HepG2 (cell line): ENCODE measurements at regions not wholly inside any gene's neighbourhood (a gene's known extent, or its start where the extent isn't known, plus 50 kb on each side); places are given as distances from the start of the nearest gene placed in this dataset.

Source experiments
- ATAC-seq: fragments of 200-7000 bp; cut with Tn5 transposase; 3 replicates; pipeline ENCODE4 v1.9.1; 2020; ENCODE audit warnings: mild to moderate bottlenecking, moderate library complexity
- BruUV-seq: library from RNA; stranded (reverse); fragments of 400-500 nt; replicated peaks from 2 replicates; lab custom pipeline; 2021; lab: Mats Ljungman, UMichigan
- CTCF ChIA-PET: fragments of 300-600 bp; formaldehyde crosslinking; extraction: SDS; loops from one replicate; lab custom pipeline; 2021; ENCODE audit warnings: low total read pairs, inconsistent platforms, low intra/inter-chr PET ratio; lab: Yijun Ruan, JAX
- POLR2A ChIA-PET: fragments of 350-600 bp; sonication (Branson Sonifier 250); formaldehyde crosslinking; loops from one replicate; lab custom pipeline; 2020; ENCODE audit warnings: antibody characterized with exemption, inconsistent platforms; lab: Yijun Ruan, JAX
- DNase-seq: peaks from one replicate; pipeline ENCODE4 v3.0.0-alpha.2; 2015; ENCODE audit warnings: low spot score
- FAIRE-seq: peaks from 3 replicates; lab custom pipeline; 2011; peaks lifted over from hg19 to GRCh38; lab: Jason Lieb, UNC
- H2AFZ ChIP-seq: one replicate; pipeline ENCODE4 v1.6.1; 2011; ENCODE audit warnings: low read length, inconsistent platforms
- H3K27ac ChIP-seq: fragments of 300-600 bp; 3 replicates; pipeline ENCODE4 v1.8.0; 2011; ENCODE audit warnings: mixed run types, mild to moderate bottlenecking, mixed read lengths, low read length, inconsistent platforms; ENCODE audit not compliant: insufficient read depth; ENCODE audit errors: extremely low read length
- H3K27me3 ChIP-seq, 2 experiments: fragments of 200-600 bp in 1 of 2; 2 replicates in 1 of 2; 3 replicates in 1 of 2; pipeline versions ENCODE4 v1.6.0 to v1.8.0; 2011; ENCODE audit warnings: low read length in 2 of 2, mild to moderate bottlenecking in 2 of 2, moderate library complexity in 2 of 2, inconsistent platforms in 1 of 2; ENCODE audit not compliant: insufficient read depth in 2 of 2, control insufficient read depth in 1 of 2
- H3K36me3 ChIP-seq, 2 experiments: fragments of 200-600 bp in 1 of 2; replicated peaks in 1 of 2; 2 replicates in 1 of 2; 3 replicates in 1 of 2; pipeline versions ENCODE4 v1.5.1 to v1.8.0; 2011; ENCODE audit warnings: low read length in 2 of 2, inconsistent platforms in 1 of 2; ENCODE audit not compliant: insufficient read depth in 2 of 2, control insufficient read depth in 1 of 2
- H3K4me1 ChIP-seq: 2 replicates; pipeline ENCODE4 v1.5.1; 2012; ENCODE audit warnings: low read length, inconsistent platforms; ENCODE audit not compliant: insufficient read depth
- H3K4me2 ChIP-seq: 2 replicates; pipeline ENCODE4 v1.6.0; 2011; ENCODE audit warnings: low read depth, low read length, inconsistent platforms
- H3K4me3 ChIP-seq, 3 experiments: fragments of 200-600 bp in 1 of 3; sonication (generic), shearing (Covaris generic) in 1 of 3; replicated peaks in 1 of 3; 2 replicates each; pipeline ENCODE4 v1.5.1; 2011 to 2016; ENCODE audit warnings: low read length in 3 of 3, inconsistent platforms in 2 of 3, low read depth in 2 of 3, mild to moderate bottlenecking in 2 of 3, control low read depth in 1 of 3, mixed read lengths in 1 of 3; ENCODE audit not compliant: insufficient read depth in 1 of 3
- H3K79me2 ChIP-seq: one replicate; pipeline ENCODE4 v1.6.1; 2011; ENCODE audit warnings: low read length, inconsistent platforms; ENCODE audit not compliant: insufficient read depth
- H3K9ac ChIP-seq: 2 replicates; pipeline ENCODE4 v1.6.0; 2011; ENCODE audit warnings: mild to moderate bottlenecking, low read depth, low read length, inconsistent platforms; ENCODE audit not compliant: insufficient read depth
- H3K9me3 ChIP-seq: 2 replicates; pipeline ENCODE4 v1.5.1; 2012; ENCODE audit warnings: mild to moderate bottlenecking, low read length
- H4K20me1 ChIP-seq: 2 replicates; pipeline ENCODE4 v1.6.0; 2011; ENCODE audit warnings: inconsistent platforms, mild to moderate bottlenecking, low read length, moderate library complexity; ENCODE audit not compliant: insufficient read depth
- IRX3 ChIP-seq: sonication (generic); formaldehyde crosslinking; IDR thresholded peaks from 2 replicates; pipeline ENCODE4 v1.8.1; 2023; ENCODE audit warnings: mild to moderate bottlenecking, low read depth, missing genetic modification reagents, borderline replicate concordance
- NR2F1 ChIP-seq, 2 experiments: fragments of 450-650 bp in 1 of 2; formaldehyde crosslinking in 1 of 2; IDR thresholded peaks; 2 replicates each; pipeline versions ENCODE4 v1.5.0 to v1.6.1; 2016 to 2020; ENCODE audit warnings: mild to moderate bottlenecking in 1 of 2, missing compliant biosample characterization in 1 of 2, missing genetic modification reagents in 1 of 2, moderate library complexity in 1 of 2
- RELA ChIP-seq: sonication (generic); formaldehyde crosslinking; IDR thresholded peaks from 2 replicates; pipeline ENCODE4 v1.4.0; 2020; ENCODE audit warnings: missing genetic modification reagents
- SRY ChIP-seq: sonication (generic); formaldehyde crosslinking; IDR thresholded peaks from 2 replicates; pipeline ENCODE4 v1.8.0; 2022; ENCODE audit warnings: mild to moderate bottlenecking, missing genetic modification reagents
- ZNF678 ChIP-seq: sonication (generic); formaldehyde crosslinking; IDR thresholded peaks from 2 replicates; pipeline ENCODE4 v1.4.0; 2020; ENCODE audit warnings: mild to moderate bottlenecking, missing genetic modification reagents
- WGBS: methylation state at CpG from one replicate; pipeline ENCODE4 v1.1.6; 2017; ENCODE audit warnings: low lambda C conversion rate; 5-methylcytosine and 5-hydroxymethylcytosine counted together
- in situ Hi-C: cut with HindIII; loops from 2 replicates; pipeline ENCODE4 v1.10.0; 2017; ENCODE audit warnings: low pct_unique_long_range_greater_than_20kb; ENCODE audit not compliant: extremely low pct_ligation_motif_present
- intact Hi-C: fragments of 100-400 bp; cut with micrococcal nuclease; formaldehyde crosslinking; loops from one replicate; pipeline ENCODE4 v1.10.0; 2022; ENCODE audit not compliant: unreplicated experiment
- TF ChIP-seq, protein P1 (sequence below): sonication (generic); formaldehyde crosslinking; conservative IDR thresholded peaks from 2 replicates; pipeline ENCODE4 v1.4.0; 2020; ENCODE audit warnings: mild to moderate bottlenecking, missing genetic modification reagents, moderate library complexity
- TF ChIP-seq, protein P2 (sequence below): IDR thresholded peaks from 2 replicates; pipeline ENCODE4 v1.6.1; 2016; ENCODE audit warnings: missing compliant biosample characterization, missing genetic modification reagents, borderline replicate concordance
- TF ChIP-seq, protein P3 (sequence below): sonication (generic); formaldehyde crosslinking; IDR thresholded peaks from 2 replicates; pipeline ENCODE4 v1.8.1; 2023; ENCODE audit warnings: missing genetic modification reagents, mild to moderate bottlenecking, borderline replicate concordance

DNA sequence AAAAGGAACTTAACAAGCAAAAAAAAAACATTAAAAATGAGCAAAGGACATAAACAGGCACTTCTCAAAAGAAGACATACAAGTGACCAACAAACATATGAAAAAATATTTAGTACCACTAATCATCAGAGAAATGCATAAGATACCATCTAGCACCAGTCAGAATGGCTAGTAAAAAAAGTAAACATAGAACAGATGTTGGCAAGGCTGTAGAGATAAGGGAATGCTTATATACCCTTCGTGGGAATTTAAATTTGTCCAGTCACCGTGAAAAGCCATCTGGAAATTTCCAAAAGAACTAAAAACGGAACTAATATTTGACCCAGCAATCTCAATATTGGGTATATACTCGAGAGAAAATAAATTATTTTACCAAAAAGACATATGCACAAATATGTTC lies 1751.3 kb upstream of the LRRTM1 start (continued):
- TF ChIP-seq, protein P1, sequence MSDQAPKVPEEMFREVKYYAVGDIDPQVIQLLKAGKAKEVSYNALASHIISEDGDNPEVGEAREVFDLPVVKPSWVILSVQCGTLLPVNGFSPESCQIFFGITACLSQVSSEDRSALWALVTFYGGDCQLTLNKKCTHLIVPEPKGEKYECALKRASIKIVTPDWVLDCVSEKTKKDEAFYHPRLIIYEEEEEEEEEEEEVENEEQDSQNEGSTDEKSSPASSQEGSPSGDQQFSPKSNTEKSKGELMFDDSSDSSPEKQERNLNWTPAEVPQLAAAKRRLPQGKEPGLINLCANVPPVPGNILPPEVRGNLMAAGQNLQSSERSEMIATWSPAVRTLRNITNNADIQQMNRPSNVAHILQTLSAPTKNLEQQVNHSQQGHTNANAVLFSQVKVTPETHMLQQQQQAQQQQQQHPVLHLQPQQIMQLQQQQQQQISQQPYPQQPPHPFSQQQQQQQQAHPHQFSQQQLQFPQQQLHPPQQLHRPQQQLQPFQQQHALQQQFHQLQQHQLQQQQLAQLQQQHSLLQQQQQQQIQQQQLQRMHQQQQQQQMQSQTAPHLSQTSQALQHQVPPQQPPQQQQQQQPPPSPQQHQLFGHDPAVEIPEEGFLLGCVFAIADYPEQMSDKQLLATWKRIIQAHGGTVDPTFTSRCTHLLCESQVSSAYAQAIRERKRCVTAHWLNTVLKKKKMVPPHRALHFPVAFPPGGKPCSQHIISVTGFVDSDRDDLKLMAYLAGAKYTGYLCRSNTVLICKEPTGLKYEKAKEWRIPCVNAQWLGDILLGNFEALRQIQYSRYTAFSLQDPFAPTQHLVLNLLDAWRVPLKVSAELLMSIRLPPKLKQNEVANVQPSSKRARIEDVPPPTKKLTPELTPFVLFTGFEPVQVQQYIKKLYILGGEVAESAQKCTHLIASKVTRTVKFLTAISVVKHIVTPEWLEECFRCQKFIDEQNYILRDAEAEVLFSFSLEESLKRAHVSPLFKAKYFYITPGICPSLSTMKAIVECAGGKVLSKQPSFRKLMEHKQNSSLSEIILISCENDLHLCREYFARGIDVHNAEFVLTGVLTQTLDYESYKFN (CRISPR knock-in tag) = no peak
- TF ChIP-seq RELA (CRISPR knock-in tag) (no peak), NR2F1 (CRISPR knock-in tag; IDR thresholded peaks at IDR 0.05) (no peak), SRY (CRISPR knock-in tag) (no peak)

DNA sequence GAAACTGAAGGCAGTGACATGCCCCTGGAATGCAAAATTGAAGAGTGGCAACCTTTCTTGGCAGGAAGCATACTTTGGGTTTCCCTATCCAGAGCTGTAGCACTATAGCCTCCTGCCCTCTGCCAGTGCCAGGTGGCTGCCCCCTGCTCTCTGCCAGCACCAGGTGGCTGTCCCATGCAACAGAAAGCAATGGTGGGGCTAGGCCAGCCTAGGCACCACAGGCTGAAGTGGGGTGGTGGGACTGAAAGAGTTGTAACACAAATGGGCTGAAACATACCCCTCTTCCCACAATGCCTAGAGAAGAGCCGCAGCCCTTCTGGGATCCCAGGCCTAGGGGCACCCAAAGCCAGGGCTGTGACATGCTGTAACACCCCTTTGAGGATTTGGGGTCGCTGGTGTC lies 1739.3 kb upstream of the LRRTM1 start:
- no peak for DNase-seq
- no peaks in the 10 kb centered on the region for H3K36me3 ChIP-seq
- H3K79me2 ChIP-seq = no peaks in the 10 kb centered on the region
- no peak overlapping the region for H2AFZ ChIP-seq
- no peaks in the 10 kb centered on the region for H3K4me1 ChIP-seq
- FAIRE-seq = no peak
- intact Hi-C loops = no loop called here
- H3K4me3 ChIP-seq = no peak overlapping the region
- no TSS peak for BruUV-seq
- POLR2A ChIA-PET = no interaction called here
- H4K20me1 ChIP-seq = no peaks in the 10 kb centered on the region
- TF ChIP-seq, protein P2, sequence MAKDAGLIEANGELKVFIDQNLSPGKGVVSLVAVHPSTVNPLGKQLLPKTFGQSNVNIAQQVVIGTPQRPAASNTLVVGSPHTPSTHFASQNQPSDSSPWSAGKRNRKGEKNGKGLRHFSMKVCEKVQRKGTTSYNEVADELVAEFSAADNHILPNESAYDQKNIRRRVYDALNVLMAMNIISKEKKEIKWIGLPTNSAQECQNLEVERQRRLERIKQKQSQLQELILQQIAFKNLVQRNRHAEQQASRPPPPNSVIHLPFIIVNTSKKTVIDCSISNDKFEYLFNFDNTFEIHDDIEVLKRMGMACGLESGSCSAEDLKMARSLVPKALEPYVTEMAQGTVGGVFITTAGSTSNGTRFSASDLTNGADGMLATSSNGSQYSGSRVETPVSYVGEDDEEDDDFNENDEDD (CRISPR knock-in tag) = no peak
- TF ChIP-seq, protein P3, sequence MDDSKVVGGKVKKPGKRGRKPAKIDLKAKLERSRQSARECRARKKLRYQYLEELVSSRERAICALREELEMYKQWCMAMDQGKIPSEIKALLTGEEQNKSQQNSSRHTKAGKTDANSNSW = no peak
- TF ChIP-seq IRX3 (CRISPR knock-in tag) (no peak), ZNF678 (CRISPR knock-in tag) (no peak)
- TF ChIP-seq, all 625 proteins: peak for 0
- H3K4me2 ChIP-seq = no peak overlapping the region
- no peak overlapping the region for H3K27ac ChIP-seq
- no peak overlapping the region for H3K9ac ChIP-seq
- 0% methylated on average over 2 of the region's 2 CpGs for WGBS
- no peaks in the 10 kb centered on the region for H3K27me3 ChIP-seq
- CTCF ChIA-PET = no interaction called here
- in situ Hi-C loops = no loop called here
- peaks cover 67% of the 10 kb centered on the region for H3K9me3 ChIP-seq
- no peak for ATAC-seq
